ENCODE measurements at regions not wholly inside any gene's neighbourhood (a gene's known extent, or its start where the extent isn't known, plus 50 kb on each side); places are given as distances from the start of the nearest gene placed in this dataset.

DNA sequence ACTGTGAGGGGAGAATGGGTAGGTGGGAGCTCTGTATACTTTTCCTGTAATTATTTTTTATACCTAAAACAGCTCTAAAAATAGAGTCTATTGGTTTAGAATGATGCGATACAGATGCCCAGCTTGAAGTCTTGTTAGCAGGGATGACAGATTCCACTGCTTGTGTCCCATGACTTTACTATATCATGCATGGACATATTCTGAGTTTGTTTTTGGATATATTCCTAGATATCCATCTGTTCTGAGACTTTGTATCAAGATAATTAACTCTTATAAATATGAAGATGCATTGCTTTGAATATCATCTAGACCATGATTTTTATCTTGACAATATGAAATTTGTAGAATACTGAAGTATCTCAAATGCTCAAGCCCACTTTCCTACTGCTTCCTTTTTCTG is 1058.1 kb downstream of the RAPGEF2 start:
- ATAC-seq (no peak), DNase-seq (ENCODE audit: low read depth, low spot score) (no peak)
- H3K27ac ChIP-seq (ENCODE audit: low read length): no peak overlapping the region
- H3K4me3 ChIP-seq (ENCODE audit: low read depth in 2 of 2, low read length in 2 of 2): no peak overlapping the region
- intact Hi-C loops (cut with micrococcal nuclease; ENCODE audit: unreplicated experiment): no loop called here
- H3K4me1 ChIP-seq (ENCODE audit: control insufficient read depth, insufficient read depth, low read length): no peaks in the 10 kb centered on the region
- no TSS peak for BruUV-seq (replicated peaks)
- H3K36me3 ChIP-seq (ENCODE audit: control insufficient read depth, insufficient read depth, low read length): no peaks in the 10 kb centered on the region
- ChIA-PET POLR2A (no interaction called here), CTCF (no interaction called here)
- in situ Hi-C loops (cut with HindIII; ENCODE audit: low pct_unique_long_range_greater_than_20kb, low sequenced_read_pairs): no loop called here
- TF ChIP-seq POLR2AphosphoS5 (IDR thresholded peaks at IDR 0.05; ENCODE audit: low read depth, low read length) (no peak), SIN3A (IDR thresholded peaks at IDR 0.05; ENCODE audit: borderline replicate concordance, insufficient read depth, low read depth, low read length) (no peak), TCF7L2 (IDR thresholded peaks at IDR 0.05; ENCODE audit: low read depth, low read length) (no peak)
- TF ChIP-seq, protein P1, sequence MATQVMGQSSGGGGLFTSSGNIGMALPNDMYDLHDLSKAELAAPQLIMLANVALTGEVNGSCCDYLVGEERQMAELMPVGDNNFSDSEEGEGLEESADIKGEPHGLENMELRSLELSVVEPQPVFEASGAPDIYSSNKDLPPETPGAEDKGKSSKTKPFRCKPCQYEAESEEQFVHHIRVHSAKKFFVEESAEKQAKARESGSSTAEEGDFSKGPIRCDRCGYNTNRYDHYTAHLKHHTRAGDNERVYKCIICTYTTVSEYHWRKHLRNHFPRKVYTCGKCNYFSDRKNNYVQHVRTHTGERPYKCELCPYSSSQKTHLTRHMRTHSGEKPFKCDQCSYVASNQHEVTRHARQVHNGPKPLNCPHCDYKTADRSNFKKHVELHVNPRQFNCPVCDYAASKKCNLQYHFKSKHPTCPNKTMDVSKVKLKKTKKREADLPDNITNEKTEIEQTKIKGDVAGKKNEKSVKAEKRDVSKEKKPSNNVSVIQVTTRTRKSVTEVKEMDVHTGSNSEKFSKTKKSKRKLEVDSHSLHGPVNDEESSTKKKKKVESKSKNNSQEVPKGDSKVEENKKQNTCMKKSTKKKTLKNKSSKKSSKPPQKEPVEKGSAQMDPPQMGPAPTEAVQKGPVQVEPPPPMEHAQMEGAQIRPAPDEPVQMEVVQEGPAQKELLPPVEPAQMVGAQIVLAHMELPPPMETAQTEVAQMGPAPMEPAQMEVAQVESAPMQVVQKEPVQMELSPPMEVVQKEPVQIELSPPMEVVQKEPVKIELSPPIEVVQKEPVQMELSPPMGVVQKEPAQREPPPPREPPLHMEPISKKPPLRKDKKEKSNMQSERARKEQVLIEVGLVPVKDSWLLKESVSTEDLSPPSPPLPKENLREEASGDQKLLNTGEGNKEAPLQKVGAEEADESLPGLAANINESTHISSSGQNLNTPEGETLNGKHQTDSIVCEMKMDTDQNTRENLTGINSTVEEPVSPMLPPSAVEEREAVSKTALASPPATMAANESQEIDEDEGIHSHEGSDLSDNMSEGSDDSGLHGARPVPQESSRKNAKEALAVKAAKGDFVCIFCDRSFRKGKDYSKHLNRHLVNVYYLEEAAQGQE (IDR thresholded peaks at IDR 0.05; ENCODE audit: insufficient read depth in 1 of 2, low read depth in 2 of 2, low read length in 1 of 2): no peak
- TF ChIP-seq, protein P2, sequence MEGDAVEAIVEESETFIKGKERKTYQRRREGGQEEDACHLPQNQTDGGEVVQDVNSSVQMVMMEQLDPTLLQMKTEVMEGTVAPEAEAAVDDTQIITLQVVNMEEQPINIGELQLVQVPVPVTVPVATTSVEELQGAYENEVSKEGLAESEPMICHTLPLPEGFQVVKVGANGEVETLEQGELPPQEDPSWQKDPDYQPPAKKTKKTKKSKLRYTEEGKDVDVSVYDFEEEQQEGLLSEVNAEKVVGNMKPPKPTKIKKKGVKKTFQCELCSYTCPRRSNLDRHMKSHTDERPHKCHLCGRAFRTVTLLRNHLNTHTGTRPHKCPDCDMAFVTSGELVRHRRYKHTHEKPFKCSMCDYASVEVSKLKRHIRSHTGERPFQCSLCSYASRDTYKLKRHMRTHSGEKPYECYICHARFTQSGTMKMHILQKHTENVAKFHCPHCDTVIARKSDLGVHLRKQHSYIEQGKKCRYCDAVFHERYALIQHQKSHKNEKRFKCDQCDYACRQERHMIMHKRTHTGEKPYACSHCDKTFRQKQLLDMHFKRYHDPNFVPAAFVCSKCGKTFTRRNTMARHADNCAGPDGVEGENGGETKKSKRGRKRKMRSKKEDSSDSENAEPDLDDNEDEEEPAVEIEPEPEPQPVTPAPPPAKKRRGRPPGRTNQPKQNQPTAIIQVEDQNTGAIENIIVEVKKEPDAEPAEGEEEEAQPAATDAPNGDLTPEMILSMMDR (IDR thresholded peaks at IDR 0.05): no peak
- H3K9me3 ChIP-seq (ENCODE audit: control insufficient read depth, insufficient read depth, low read depth, low read length): no peaks in the 10 kb centered on the region
- H3K27me3 ChIP-seq (ENCODE audit: control insufficient read depth, insufficient read depth, low read length): no peaks in the 10 kb centered on the region

DNA sequence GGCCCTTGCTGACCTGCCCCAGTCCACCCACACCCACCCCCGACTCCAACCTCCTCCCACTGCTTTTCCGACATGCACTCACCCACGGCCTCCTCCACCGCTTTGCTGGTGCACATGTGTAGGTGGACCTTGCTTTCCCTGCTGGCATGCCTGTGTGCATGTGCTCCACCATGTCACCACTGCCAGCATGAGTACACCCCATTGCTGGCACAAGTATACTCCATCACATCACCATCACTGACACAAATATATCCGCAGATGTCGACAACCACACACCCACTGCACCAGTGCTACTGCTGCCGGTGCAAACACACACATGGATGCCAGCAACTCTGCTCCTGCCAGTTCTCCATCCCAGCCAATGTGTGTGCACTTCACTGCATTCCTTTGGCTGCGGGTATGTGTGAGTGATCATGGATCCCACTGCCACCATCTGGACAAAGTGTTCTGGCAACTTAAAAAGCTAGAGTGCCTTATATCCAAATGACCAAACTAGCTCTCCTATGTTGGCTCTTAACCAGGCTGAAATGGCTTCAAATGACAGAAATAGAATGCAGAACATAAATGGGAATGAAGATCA is 1072.3 kb downstream of the RAPGEF2 start:
- ChIA-PET POLR2A (no interaction called here), CTCF (no interaction called here)
- no peaks in the 10 kb centered on the region for H3K27me3 ChIP-seq (ENCODE audit: control insufficient read depth, insufficient read depth, low read length)
- H3K4me3 ChIP-seq (ENCODE audit: low read depth in 2 of 2, low read length in 2 of 2): no peak overlapping the region
- TF ChIP-seq TCF7L2 (IDR thresholded peaks at IDR 0.05; ENCODE audit: low read depth, low read length): no peak
- H3K4me1 ChIP-seq (ENCODE audit: control insufficient read depth, insufficient read depth, low read length): no peaks in the 10 kb centered on the region
- no peaks in the 10 kb centered on the region for H3K9me3 ChIP-seq (ENCODE audit: control insufficient read depth, insufficient read depth, low read depth, low read length)
- DNase-seq (ENCODE audit: low read depth, low spot score) (no peak), ATAC-seq (no peak)
- intact Hi-C loops (cut with micrococcal nuclease; ENCODE audit: unreplicated experiment) (no loop called here), in situ Hi-C loops (cut with HindIII; ENCODE audit: low pct_unique_long_range_greater_than_20kb, low sequenced_read_pairs) (no loop called here)
- BruUV-seq (replicated peaks): no TSS peak
- H3K36me3 ChIP-seq (ENCODE audit: control insufficient read depth, insufficient read depth, low read length): no peaks in the 10 kb centered on the region
- no peak overlapping the region for H3K27ac ChIP-seq (ENCODE audit: low read length)

DNA sequence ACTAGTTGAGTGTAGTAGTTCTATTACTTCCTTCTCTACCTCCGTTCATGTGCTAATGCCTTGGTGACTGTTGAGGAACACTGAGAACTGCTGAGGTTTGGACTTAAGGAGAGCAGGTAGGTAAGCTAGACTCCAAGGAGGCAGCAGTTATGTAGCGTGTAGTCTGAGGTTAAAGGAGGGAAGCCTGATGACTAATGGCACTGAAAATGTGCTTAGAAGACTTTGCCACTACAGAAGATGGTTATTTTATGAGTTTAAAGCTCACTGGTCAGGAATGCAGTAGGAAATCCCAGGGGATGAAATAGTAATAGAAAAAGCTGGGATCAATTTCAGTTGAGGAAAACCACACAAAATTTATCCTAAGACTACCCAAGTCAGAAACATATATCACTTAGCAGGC is 1077.3 kb downstream of the RAPGEF2 start:
- intact Hi-C loops (cut with micrococcal nuclease; ENCODE audit: unreplicated experiment): no loop called here

More for the DNA sequence above, 1077.3 kb downstream of the RAPGEF2 start:
- ChIA-PET POLR2A (no interaction called here), CTCF (no interaction called here)
- TF ChIP-seq POLR2AphosphoS5 (IDR thresholded peaks at IDR 0.05; ENCODE audit: low read depth, low read length): no peak
- TF ChIP-seq, protein P2 (IDR thresholded peaks at IDR 0.05): no peak
- in situ Hi-C loops (cut with HindIII; ENCODE audit: low pct_unique_long_range_greater_than_20kb, low sequenced_read_pairs): no loop called here
- Histone ChIP-seq H3K4me3 (ENCODE audit: low read depth in 2 of 2, low read length in 2 of 2) (no peak overlapping the region), H3K27ac (ENCODE audit: low read length) (no peak overlapping the region), H3K27me3 (ENCODE audit: control insufficient read depth, insufficient read depth, low read length) (no peaks in the 10 kb centered on the region), H3K9me3 (ENCODE audit: control insufficient read depth, insufficient read depth, low read depth, low read length) (no peaks in the 10 kb centered on the region), H3K36me3 (ENCODE audit: control insufficient read depth, insufficient read depth, low read length) (no peaks in the 10 kb centered on the region), H3K4me1 (ENCODE audit: control insufficient read depth, insufficient read depth, low read length) (no peaks in the 10 kb centered on the region)
- no TSS peak for BruUV-seq (replicated peaks)
- DNase-seq (ENCODE audit: low read depth, low spot score) (no peak), ATAC-seq (no peak)

Measured in Panc1 (cell line).